WTC11 (cell line): ENCODE measurements at regions not wholly inside any gene's neighbourhood (a gene's known extent, or its start where the extent isn't known, plus 50 kb on each side); places are given as distances from the start of the nearest gene placed in this dataset.

Experiments used
- ATAC-seq: fragments of 200-7000 bp; cut with Tn5 transposase; 2 replicates; pipeline ENCODE4 v1.10.0; 2021; ENCODE audit warnings: mild to moderate bottlenecking, moderate library complexity
- CTCF ChIA-PET: fragments of 300-600 bp; sonication (Branson Sonifier 250); formaldehyde crosslinking; loops from one replicate; lab custom pipeline; 2021; ENCODE audit warnings: antibody characterized with exemption; lab: Charles Lee
- POLR2A ChIA-PET: fragments of 350-600 bp; sonication (Branson Sonifier 250); formaldehyde crosslinking; loops from one replicate; lab custom pipeline; 2021; ENCODE audit warnings: antibody characterized with exemption; lab: Charles Lee
- DNase-seq: peaks from one replicate; pipeline ENCODE4 v3.0.0; 2021; ENCODE audit warnings: low spot score
- H3K27ac Mint-ChIP-seq: 2 replicates; pipeline ENCODE4 v1.8.0; 2021; ENCODE audit warnings: mixed read lengths
- H3K27me3 Mint-ChIP-seq: 2 replicates; pipeline ENCODE4 v1.8.0; 2021; ENCODE audit warnings: low read depth, mild to moderate bottlenecking, moderate library complexity, mixed read lengths
- H3K36me3 Mint-ChIP-seq: 2 replicates; pipeline ENCODE4 v1.8.0; 2021; ENCODE audit warnings: mixed read lengths
- H3K4me1 Mint-ChIP-seq: 2 replicates; pipeline ENCODE4 v1.8.0; 2022; ENCODE audit warnings: mixed read lengths
- H3K4me3 Mint-ChIP-seq: 2 replicates; pipeline ENCODE4 v1.8.0; 2021; ENCODE audit warnings: mild to moderate bottlenecking, moderate library complexity, mixed read lengths
- H3K9me3 Mint-ChIP-seq: 2 replicates; pipeline ENCODE4 v1.8.0; 2021; ENCODE audit warnings: mixed read lengths
- AR ChIP-seq: fragments of 250-450 bp; sonication (Bioruptor Pico); IDR thresholded peaks from 2 replicates; pipeline ENCODE4 v1.9.0; 2021; ENCODE audit warnings: mild to moderate bottlenecking
- ARID4B ChIP-seq: sonication (generic); formaldehyde crosslinking; IDR thresholded peaks from 2 replicates; pipeline ENCODE4 v1.8.0; 2023; ENCODE audit warnings: missing genetic modification reagents, mild to moderate bottlenecking, borderline replicate concordance
- ATF6 ChIP-seq: sonication (generic); formaldehyde crosslinking; IDR thresholded peaks from 2 replicates; pipeline ENCODE4 v1.8.1; 2023; ENCODE audit warnings: mild to moderate bottlenecking, missing genetic modification reagents
- E2F4 ChIP-seq: sonication (generic); formaldehyde crosslinking; IDR thresholded peaks from 2 replicates; pipeline ENCODE4 v1.8.1; 2022; ENCODE audit warnings: low read depth, mild to moderate bottlenecking, moderate library complexity, missing genetic modification reagents, borderline replicate concordance
- SP1 ChIP-seq: sonication (generic); formaldehyde crosslinking; conservative IDR thresholded peaks from 2 replicates; pipeline ENCODE4 v1.8.1; 2022; ENCODE audit warnings: missing genetic modification reagents
- STAT6 ChIP-seq: sonication (generic); formaldehyde crosslinking; conservative IDR thresholded peaks from 2 replicates; pipeline ENCODE4 v1.8.1; 2023; ENCODE audit warnings: mild to moderate bottlenecking, low read depth, missing genetic modification reagents, moderate library complexity
- ZBTB21 ChIP-seq: sonication (generic); formaldehyde crosslinking; IDR thresholded peaks from 2 replicates; pipeline ENCODE4 v1.8.1; 2023; ENCODE audit warnings: mild to moderate bottlenecking, missing genetic modification reagents, borderline replicate concordance
- ZNF232 ChIP-seq: sonication (generic); formaldehyde crosslinking; IDR thresholded peaks from 2 replicates; pipeline ENCODE4 v1.8.0; 2022; ENCODE audit warnings: mild to moderate bottlenecking, missing genetic modification reagents
- ZNF512 ChIP-seq: sonication (generic); formaldehyde crosslinking; IDR thresholded peaks from 2 replicates; pipeline ENCODE4 v1.8.1; 2022; ENCODE audit warnings: missing genetic modification reagents, borderline replicate concordance

- TF ChIP-seq E2F4 (no peak), SP1 (CRISPR knock-in tag) (no peak), ARID4B (no peak), ZNF232 (no peak), ZBTB21 (CRISPR knock-in tag) (no peak), ZNF512 (no peak), STAT6 (CRISPR knock-in tag) (no peak), ATF6 (CRISPR knock-in tag) (no peak)
- H3K36me3 Mint-ChIP-seq, result no peaks in the 10 kb centered on the region
- ChIA-PET CTCF (no interaction called here), POLR2A (no interaction called here)
- H3K9me3 Mint-ChIP-seq, result no peaks in the 10 kb centered on the region
- no peaks in the 10 kb centered on the region; the same call in 1 of the 2 replicates for H3K27me3 Mint-ChIP-seq
- no peaks in the 10 kb centered on the region for H3K4me1 Mint-ChIP-seq
- DNase-seq (no peak), ATAC-seq (no peak)
- no peak overlapping the region for H3K4me3 Mint-ChIP-seq
- H3K27ac Mint-ChIP-seq, result no peak overlapping the region
These were observed 449.4 kb upstream of the TENM4 start for GRCh38 chr11:79890272-79890671.

GRCh38 chr11:79864882-79865281 is 424.1 kb upstream of the TENM4 start:
- DNase-seq (no peak), ATAC-seq (no peak)
- ChIA-PET CTCF (no interaction called here), POLR2A (no interaction called here)
- Mint-ChIP-seq H3K4me1 (peaks cover 10% of the 10 kb centered on the region), H3K36me3 (no peaks in the 10 kb centered on the region), H3K27ac (no peak overlapping the region), H3K9me3 (peaks cover 13% of the 10 kb centered on the region), H3K27me3 (peaks cover 54% of the 10 kb centered on the region), H3K4me3 (no peak overlapping the region)
- TF ChIP-seq AR (CRISPR knock-in tag), result no peak
